HCEC 1CT (cell line): ENCODE measurements at regions not wholly inside any gene's neighbourhood (a gene's known extent, or its start where the extent isn't known, plus 50 kb on each side); places are given as distances from the start of the nearest gene placed in this dataset.
"Not testable (repeated sequence)": the region's sequence is repeated elsewhere in the genome, so short reads cannot be mapped to it uniquely, and the experiment has no call there.

Source experiments
- DNase-seq: peaks from one replicate; pipeline ENCODE4 v3.0.0-alpha.2; 2017

DNA sequence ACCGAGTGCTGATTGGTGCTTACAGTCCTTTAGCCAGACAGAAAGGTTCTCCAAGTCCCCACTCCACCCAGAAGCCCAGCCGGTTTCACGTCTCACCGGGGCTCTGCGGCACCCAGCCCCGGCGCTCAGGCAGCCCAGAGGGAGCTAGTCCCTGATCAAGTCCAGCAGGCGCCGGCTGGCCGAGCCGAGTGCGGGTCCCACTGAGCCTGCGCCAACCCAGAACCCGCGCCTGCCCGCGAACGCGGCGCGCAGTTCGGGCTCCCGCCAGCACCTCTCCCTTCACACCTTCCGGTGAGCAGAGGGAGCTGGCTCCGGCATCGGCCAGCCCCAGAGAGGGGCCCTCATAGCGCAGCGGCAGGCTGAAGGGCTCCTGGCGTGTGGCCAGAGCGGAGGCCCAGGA is 481.6 kb upstream of the CHD1 start:
- DNase-seq, result not testable (repeated sequence)

DNA sequence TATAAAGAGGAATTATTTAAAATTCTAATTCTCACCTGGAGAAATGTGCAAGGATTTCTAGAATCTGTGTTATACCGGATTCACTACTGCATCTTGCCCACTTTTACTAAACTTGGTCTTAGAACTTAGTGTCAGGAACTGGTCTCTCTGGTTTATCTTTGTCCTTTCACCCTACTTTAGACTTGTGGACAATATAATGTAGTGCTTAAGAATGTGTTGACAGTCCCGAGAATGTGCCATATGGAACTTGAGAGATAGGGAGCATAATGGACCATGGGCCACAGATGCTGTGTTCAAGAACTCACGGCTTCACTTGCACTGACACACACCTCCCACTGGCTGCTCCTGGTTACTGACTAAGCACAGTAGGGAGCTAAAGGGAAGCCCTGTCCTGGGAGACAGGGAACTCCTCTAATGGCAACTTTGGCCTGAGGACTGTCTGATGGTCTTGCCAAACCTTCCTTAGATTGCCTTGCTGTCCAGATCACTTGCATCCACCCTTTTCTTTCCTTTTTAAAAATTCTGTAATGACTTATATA is 476.0 kb upstream of the CHD1 start:
- DNase-seq, result not testable (repeated sequence)

DNA sequence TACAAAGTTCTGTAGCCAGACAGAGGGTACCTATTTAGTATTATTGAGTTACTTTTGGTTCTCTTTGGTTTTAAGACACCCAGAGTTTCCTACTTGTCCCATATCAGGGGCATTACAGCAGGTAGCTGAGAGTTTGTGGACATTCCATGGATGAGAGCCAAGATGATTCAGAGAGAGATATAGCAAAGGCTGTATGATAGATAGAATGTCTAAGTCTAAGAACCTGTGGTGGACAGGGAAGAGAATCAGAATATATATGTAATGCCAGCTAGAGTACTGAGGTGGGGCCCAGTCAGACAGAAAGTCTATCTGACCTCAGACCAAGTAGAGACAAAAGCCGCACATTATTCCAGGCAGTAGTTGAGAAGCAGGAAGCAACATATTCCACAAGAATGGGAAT is 471.8 kb upstream of the CHD1 start:
- not testable (repeated sequence) for DNase-seq

DNA sequence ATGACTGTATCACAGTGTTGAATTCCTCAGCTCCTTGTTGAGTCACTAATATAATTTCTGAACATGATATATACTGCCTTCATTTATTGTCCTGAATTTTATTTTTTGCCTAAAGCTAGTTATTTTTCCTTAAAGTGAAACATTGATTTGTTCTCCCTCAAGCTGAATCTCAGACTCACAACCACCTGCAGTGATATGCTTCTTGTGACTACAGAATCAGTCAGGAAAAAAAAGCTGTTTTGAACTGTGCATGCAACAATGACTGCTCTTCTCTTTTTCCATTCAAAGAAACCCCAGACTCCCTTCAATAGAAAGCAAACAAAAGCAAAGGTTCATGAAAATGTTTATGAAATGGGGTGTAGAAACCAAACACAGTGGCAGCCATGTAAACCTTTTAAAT is 470.2 kb upstream of the CHD1 start:
- DNase-seq, result no peak

DNA sequence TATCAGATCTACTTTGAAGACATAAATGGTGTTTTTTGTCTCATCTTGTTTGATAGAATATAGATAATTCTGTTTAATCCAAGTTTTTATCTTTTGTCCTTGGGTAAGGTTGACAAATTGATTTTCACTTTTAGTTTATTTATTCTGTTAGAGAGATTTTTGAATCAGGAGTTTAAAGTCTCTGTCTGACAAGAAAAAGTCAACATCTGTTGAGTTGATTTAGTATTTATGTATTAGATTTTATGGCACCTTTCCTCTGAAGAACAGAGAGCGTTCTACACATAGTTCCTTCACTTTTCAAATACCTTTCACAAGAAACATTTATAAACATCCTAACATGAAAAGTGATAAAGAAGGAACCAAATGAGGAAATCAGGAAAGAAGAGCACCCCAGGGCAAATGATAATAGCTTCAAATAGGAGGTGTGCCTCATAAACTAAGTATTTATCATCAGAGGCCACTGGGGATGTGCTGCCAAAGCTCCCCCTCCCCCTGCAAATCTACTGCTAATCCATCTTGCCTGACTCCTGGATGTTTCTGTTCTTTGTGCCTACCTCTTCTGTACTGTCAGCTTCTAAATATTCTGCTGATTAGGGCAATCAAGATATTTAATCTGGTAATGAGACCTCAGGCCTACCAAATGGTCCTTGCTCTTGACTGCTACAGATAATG is 457.7 kb upstream of the CHD1 start:
- no peak for DNase-seq

DNA sequence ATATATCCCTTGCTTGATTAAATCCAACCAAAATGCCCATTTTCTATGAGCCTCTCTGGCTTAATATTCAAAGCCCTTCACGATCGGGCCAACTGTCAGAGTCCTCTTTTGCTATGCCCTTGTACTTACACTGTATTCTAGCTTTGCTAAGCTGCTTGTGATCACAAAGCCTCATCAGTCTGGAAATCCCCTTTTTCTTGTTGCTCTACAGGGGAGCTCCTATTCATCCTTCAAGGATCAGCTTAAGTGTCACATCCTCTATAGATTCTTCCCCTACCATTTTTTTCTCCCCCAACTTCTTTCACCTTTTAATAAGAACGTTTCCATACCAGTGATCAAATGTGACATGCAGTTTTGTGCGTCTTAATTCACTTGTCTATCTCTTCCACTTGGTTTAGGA is 450.4 kb upstream of the CHD1 start:
- no peak for DNase-seq

DNA sequence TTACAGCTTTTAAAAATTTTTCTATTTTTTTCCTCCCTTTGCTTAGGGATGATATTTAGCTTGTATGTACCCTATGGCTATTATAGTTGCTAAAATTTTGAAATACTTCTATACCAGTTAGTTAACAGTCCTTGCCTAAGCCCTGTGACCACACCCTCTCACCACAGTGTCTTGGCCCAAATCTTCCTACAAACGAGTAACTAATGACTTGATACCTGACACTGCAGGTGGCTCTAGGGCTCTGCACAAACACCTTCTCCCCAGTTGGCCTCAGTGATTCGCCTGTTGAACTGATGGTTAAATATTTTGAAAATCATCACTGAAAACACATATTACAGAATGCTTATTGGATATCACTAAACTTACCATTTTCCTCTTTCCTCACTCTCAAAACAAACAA is 449.6 kb upstream of the CHD1 start:
- DNase-seq, result no peak

DNA sequence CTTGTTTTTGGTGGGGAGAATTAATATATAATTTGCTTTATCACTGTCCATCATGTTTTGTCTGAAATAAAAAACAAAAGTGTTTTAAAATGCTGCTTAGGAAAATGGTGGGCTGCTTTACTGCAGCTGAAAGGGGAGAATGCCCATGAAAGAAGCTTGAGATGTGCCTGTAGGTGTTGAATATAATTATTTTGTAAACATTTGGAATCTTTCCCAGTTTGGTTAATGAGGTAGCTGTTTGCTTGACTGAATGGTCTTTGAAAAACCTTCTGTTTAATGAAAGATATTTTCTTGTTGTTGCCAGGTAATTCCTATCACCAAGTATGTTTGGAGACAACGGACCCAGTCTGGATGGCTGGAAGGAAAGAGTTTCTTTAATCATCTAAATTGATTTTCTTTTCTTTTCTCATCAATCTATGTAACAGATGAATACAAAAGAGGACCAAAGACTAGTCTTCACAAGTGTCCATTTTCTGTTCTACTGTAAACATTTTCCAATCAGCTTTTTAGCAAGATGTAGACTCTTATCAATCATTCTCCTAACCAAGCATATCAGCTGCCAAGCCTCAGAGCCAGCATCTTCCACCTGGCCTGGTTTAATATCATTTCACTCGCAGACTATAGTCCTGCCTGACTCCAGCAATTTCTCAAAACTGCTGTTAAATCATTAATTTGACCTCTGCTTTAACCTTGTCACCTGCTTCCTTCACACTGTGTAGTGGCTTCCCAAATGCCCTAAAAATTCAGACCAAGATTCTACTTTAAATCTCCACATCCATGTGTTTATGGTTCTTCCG is 441.2 kb upstream of the CHD1 start:
- no peak for DNase-seq

DNA sequence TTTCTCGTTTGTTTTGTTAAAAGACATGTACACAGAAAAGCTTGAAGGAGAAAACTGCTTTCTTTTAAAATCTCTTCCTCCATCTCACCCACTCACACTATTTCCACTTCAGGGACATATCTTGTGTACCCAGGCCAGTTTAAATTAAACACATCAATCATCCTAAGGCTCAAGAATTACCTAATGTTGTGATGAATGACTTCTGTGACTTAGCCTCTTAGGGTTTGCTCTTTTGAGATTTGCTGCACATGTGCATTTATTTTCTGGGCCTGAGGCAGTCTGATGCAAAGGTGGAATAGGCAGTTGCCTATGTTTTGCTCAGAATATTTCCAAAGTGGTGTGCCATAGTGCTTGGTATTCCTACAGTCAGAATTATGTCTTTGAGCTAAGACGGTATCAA is 439.9 kb upstream of the CHD1 start:
- DNase-seq, result no peak

DNA sequence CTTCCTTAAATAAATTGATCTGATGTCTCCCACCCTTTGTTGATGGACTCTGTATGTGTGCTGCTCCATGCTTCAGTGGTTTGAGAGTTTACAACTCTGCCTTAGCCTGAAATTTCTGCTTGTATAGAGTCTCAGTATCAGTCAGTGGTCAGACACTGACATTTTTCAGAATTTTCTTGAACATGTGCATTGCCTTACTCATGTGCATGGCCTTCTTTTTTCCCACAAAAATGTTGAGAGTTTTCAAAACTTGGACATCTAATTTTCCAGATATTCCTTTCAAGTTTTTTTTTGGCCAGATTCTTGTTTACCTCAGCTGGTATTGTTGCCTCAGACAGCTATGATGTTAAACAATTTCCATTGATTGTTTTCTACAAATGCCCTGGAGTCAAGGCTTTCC is 427.1 kb upstream of the CHD1 start:
- no peak for DNase-seq

DNA sequence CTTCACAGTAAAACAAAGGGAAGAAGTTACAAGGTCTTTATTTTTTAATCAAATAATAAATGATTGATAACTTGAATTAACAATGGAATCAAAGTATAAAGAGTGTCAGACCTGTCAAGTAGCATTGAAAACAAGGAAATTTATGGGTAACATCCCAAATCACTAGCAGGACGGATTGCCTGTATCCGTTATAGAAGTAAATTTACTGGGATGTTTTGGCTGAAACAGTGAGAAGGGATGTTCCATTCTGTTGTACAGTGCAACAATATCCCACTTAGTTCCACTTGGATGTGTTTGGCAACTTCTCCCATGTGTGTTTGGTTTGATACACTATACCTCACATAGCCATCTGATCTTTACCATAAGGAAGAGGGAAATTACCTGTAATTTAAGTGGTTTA is 421.0 kb upstream of the CHD1 start:
- DNase-seq, result no peak

DNA sequence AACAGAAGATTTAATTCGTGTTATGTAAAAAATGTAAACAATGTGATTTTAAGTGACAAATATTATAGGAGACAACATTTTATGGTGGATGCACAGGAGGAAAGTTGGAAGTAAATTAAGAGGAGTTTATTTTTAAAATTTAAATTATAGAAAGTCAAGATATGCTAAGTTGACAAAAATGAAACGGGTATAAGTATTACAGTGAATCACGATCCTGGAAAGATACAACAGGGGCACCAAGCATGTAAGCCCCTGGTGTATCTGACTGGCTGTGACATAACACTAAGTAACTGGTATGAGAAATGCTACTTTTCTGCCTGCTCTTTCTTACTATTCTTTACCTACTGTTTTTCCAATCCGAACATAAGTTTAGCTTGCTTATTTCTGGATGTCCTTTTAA is 419.8 kb upstream of the CHD1 start:
- no peak for DNase-seq

DNA sequence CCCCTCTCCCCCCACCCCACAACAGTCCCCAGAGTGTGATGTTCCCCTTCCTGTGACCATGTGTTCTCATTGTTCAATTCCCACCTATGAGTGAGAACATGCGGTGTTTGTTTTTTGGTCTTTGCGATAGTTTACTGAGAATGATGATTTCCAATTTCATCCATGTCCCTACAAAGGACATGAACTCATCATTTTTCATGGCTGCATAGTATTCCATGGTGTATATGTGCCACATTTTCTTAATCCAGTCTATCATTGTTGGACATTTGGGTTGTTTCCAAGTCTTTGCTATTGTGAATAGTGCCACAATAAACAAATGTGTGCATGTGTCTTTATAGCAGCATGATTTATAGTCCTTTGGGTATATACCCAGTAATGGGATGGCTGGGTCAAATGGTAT is 411.0 kb upstream of the CHD1 start:
- DNase-seq, result not testable (repeated sequence)

DNA sequence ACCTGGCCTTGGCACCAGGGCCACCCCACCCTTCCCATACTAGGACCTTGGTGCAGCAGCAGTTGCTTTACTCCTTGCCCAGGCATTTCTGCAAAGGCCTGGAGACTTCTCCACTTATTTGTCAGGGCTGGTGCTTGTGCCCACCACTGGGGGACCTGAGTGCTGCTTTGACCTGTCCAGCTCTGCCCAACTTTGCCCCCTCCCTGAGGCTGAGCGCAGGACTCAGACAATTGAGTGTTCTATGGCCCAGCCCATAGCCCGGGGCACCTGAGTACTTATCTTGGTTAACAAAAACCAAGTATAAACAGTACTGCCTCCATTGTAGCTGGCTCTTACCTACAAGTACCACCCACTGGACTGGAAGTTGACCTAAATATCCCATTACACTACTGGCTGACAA is 406.1 kb upstream of the CHD1 start:
- DNase-seq, result no peak

DNA sequence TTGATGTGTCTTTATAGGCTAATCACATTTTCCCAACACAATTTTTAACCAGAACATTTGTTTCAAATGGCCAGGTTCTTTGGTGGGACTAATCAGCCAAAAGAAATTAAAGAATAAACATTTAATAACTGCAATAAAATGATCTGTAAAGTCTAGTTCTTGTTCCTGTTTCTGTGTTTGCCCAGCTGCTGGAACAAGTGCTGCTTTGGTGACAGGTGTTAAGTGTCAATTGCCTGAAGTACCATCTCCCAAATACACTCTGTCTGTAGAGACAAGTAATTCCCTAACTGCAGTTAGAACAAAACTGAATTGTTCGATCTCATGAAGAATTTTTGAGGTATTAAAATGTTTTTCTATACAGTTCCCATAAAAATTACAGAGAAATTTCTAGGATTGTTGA is 402.3 kb upstream of the CHD1 start:
- DNase-seq, result no peak

DNA sequence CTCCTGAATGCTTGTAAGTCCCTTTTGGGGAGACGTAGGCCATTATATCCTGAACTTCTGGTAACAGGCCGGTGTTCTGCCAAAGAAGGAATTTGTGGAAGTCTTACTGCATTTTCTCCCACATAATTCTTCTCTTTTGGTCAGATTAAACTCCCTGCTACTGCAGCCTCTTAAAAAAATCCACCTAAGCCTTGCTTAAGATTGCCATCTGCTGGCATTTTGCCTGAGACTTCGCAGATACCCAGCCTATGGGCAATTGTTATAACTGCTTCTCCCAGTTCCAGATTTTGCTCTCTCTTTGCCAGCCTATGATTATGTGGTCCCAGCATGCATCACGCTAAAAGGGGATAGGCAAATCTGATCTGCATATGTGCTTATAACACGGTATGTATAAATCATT is 391.6 kb upstream of the CHD1 start:
- DNase-seq, result no peak

DNA sequence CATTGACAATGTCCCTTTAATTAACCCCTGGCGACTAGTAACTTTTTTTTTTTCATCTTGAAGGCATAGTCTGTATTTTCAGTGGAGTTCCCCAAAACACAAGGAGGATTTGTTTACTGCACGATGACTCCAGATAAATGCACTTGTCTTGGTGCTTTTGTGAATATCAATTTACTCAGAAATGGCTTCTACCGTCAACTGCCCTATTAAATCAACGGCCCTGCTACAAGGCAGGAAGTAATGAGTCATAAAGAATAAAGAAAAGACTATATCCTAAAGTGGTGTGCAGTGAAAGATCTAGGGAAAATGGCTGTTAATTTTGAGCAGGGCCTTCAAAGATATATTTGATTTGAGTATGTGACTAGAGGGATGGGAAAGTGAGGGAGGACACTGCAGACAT is 388.3 kb upstream of the CHD1 start:
- DNase-seq, result no peak

DNA sequence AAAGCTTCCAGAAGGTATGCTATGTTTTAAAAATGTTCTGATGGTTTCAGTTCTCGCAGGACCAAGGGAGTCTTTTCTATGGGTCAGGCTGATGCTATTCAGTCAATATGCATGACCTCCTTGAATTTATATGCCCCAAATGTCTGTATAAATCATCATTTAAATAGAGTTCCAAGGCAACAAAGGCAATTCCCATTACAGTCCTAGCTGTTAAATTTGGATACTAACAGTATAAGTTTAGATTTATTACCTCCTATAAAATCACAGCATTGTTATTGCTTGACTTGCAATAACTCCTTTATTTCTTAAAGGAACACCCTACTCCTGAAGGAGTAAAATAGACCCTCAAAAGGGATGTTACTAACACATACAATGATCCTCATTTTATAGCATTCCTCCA is 387.7 kb upstream of the CHD1 start:
- DNase-seq, result no peak

DNA sequence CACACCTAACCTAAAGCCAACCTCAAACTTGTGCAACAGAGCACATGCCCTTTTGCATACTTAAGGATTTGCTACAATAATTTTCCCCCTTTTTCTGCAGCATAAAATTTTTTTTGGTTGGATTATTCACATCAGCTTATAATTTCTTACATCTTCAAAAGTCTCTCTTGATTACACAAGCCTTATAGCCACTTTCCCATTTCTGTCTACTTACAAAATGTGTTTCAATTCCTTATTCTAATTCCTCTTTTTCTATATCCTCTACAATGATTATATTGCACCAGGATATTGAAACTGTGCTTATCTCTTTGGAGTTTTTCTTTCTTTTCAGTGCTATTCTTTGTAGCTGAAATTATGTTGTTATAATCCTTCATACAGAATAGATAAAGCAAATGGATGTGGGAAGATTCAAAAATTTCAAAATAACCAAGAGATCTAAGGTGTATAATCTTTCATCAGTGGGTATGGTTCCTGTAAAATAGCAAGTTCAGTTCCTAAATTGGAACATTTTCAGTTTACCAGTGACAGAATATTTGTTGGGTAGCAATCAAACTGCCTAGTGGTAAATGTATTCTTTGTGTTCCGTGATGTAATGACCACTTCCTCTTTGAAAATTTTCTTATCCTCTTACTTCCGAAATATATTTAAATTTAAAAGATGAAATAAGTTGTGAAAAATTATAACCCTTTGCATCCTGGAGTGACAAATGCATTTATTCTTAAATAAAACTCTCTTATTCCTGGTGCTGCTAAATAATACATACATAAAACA is 386.8 kb upstream of the CHD1 start:
- DNase-seq, result no peak

DNA sequence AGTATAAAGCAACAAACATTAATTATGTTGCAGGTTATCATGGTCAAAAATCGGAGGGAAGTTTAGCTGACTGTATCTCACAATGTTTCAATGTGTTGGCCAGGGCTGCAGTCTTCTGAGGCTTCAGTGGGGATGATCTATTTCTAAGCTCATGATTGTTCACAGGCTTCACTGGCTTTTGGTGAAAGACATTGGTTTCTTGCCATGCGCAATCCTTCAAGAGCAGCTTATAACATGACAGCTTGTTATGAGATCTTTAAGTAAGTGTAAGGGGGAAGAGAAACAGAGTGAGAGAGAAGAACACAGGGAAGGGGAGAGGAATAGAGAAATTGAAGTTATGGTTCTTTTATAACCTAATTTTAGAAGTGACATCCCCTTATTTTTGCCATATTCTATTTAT is 385.9 kb upstream of the CHD1 start:
- no peak for DNase-seq

DNA sequence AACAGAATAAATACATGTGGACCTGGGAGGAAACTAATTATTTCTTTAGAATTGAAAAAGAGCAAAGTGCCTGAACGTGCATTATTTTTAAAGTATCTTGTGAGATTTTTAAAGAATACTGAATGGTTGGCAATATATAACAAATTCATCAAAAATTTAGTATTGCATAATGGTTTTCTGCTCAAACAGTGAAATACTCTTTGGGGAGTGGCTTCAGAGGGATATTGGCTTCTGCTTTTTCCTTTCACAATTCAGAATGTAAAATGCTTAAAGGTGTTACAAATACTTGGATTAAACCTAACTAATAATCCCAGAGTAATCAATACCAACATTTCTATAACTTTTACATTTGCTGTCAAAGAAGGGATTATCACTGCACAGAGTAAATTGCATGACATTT is 379.3 kb upstream of the CHD1 start:
- DNase-seq, result no peak

DNA sequence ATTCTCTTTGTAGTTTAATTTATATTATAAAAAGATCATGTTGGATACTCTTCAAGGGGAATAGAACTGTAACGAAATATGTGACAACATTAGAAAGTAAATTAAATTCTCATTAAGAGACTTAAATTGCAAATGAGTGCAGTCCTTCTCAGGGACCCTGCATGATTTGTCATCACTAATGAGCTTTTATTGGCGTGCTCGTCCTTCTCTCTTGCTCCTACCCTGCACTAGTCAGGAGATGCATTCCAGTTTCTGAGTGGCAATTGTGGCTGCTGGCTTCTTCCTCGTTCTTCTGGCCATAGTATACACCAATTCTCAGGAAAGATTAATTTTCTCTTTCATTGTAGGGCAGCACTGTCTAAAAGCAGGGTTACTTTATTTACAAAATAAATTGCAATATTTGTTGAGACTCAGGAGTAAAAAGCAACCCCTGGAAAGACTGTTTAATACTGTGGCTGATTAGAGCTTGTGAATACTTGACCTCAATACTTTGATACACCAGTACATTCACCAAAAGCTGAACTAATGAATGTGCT is 376.3 kb upstream of the CHD1 start:
- no peak for DNase-seq

DNA sequence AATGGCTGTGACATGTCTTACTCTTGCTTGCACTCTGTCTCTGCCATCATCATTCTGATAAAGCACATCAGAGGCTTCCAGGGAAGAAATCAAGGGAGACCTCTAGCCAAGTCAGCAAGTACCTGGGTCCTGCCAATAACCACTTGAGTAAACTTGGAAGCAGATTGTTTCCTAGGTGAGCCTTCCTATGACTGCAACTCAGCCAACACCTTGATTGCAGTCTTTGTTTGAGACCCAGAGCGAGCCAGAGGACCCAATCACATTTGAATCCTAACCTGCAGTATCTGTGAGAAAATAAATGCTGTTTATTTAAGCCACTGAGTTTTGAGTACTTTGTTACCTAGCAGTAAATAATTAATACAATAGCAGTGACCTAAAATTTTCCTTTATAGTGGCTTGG is 356.8 kb upstream of the CHD1 start:
- DNase-seq, result no peak

DNA sequence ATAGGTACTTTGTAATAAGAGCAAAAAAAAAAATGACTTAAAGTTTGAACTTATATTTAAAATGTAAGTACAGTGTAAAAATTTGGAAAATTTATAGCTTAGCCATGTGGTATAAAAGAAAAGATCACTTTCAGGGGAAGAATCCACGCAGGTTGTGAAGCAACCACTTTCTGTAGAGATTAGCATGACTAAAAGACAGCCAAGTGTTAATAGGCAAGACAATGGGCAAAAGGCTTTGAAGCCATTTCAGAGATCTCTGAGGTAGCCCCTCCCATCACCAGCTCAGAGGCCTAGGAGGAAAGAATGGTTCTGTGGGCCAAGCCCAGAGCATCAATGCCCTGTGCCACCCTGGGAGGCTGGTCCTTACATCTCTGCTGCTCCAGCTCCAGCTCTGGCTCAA is 346.3 kb upstream of the CHD1 start:
- DNase-seq, result no peak
